ENCODE measurements at regions not wholly inside any gene's neighbourhood (a gene's known extent, or its start where the extent isn't known, plus 50 kb on each side); places are given as distances from the start of the nearest gene placed in this dataset.

DNA sequence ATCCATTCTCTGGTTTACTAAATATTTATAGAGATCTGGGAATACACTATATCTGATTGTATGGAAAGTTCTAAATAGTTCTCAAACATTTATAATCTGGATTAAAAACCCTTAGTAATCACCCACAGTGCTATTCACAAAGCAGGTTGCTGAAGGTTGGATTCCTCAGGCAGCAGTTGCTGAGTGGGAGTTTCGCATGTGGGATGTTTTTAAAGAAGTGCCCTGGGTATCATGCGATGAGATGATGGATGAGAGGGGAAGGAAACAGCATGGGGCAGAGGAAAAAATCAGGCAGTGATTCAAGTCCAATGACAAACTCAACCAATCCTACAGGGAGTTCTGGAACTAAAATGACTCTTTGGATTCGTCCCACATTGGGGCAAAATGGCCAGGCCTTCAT lies 85.3 kb upstream of the GALNT2 start:
- H3K4me3 ChIP-seq (ENCODE audit: low read length), result no peak overlapping the region
- no peak for DNase-seq (ENCODE audit: low read depth, low spot score)

DNA sequence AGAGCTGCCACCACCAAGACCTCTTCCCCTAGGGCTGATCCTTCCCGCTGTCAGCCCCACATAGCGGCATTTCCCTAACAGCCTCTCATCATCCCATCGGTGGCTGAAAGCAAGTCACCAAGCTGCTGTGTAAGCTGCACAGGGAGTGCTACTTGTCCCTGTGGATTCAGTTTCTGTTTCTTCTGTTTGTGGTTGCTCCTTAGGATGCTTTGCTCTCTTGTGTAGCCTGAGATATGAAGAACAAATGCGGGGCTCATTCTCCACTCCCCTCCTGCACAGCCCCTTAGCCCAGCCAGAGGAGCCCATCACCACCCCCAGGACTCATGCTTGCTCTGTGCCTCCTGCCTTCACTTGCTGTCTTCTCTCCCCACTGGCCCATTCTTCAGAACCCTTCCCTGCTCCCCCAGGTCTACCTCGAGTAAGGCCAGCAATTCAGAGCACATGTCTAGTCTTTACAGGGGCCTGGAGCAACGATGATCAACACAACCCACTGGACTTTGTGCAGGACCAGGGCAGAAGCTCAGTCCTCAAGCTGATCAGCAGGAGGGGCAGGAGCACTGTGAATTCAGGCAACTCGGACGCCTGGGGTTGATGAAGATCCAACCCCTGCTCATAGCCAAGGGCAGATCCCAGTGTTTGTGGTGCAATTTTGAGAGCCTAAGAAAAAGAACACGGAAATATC lies 82.6 kb upstream of the GALNT2 start:
- no peak for DNase-seq (ENCODE audit: low read depth, low spot score)
- H3K4me3 ChIP-seq (ENCODE audit: low read length), result no peak overlapping the region

DNA sequence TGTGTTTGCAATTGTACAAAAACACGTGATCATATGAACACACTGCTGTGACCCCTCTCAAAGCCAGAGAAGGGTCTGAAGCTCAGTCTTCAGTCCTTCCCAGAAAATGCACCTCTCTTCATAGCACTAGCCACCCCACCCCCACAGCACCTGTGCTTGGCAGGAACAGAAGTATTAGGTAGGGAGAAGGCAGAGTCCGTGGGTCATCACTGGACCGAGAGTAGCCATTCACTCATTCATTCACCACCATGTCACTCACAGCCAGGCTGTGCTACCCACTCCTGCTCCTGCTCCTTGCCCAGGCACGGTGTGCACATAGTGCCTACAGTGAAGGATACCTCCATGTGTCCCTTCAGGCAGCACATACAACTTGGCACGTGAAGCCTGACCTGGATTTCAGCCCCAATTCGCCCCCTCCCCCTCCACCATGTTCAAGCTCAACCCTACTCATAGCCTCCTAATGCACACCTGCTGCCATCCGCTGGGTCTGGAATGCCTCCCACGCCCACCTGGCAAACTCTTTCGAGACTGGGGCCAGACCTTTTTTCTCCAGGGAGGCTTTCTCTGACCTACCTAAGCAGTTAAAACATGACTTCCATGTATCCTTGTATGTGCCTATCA lies 81.9 kb upstream of the GALNT2 start:
- DNase-seq (ENCODE audit: low read depth, low spot score), result no peak
- no peak overlapping the region for H3K4me3 ChIP-seq (ENCODE audit: low read length)

DNA sequence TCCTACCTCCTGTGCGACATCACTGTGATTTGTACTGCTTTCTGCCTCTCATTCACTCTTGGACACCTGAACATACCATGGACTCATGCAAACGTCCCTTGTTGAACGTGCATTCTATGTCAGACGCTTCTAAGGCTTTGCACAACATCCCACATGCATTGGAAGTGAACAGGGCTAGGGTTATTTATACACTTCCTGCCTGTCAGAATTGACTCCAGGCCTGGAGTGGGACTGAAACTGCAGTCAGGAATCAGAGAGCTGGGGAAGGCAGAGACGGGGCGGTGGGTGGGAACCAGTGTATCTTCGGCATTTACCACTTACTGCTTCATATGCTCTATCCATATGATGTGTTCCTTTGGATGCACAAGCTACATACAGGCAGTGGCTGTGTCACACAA lies 81.4 kb upstream of the GALNT2 start:
- no peak for DNase-seq (ENCODE audit: low read depth, low spot score)
- H3K4me3 ChIP-seq (ENCODE audit: low read length), result no peak overlapping the region

DNA sequence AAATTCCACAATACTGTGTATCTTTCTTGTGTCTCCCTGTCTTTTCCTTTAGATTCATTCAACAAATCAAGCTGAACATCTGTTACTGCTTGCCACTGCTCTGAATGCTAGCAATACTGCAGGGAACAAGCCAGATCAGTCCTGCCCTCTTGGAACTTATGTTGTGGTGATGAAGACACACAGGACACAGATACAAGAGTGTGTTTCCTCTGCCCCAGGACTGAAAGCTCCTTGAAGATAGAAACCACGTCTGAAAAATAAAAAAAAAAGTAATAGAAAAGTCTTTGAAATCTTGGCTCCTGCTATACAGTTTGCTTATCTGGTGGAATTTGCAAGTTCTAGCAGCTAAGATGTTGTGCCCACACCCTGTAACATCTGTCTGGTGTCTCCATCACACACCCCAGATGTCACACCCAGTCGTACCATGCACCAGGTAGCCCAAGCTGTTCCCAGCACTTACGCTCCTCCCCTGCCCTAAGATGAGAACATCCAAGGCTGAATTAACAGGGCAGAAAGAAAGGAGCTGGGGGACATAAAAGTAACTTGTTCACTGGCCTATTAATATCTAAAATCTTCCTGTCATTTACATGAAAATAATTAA lies 80.2 kb upstream of the GALNT2 start:
- DNase-seq (ENCODE audit: low read depth, low spot score), result peak; percentile 73
- no peak overlapping the region for H3K4me3 ChIP-seq (ENCODE audit: low read length)

DNA sequence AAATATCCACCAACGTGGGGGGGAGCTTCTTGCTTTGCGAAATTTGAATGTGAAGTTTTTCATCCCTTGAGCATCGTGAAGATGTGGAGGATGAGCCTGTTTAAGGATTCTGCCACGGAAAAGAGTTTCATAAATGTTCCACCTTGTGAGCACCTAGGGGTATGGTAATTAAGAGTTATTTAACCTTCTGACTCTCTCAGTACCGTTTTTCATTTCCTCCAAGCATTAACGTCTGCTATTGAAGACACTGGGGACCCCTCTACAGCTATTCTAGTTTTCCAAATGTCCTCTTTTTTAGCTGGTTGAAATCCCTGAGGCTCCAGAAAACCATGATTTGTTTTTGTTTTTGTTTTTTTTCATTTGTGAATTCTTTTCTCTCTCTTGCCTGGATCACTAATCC lies 79.1 kb upstream of the GALNT2 start:
- no peak for DNase-seq (ENCODE audit: low read depth, low spot score)
- no peak overlapping the region for H3K4me3 ChIP-seq (ENCODE audit: low read length)

DNA sequence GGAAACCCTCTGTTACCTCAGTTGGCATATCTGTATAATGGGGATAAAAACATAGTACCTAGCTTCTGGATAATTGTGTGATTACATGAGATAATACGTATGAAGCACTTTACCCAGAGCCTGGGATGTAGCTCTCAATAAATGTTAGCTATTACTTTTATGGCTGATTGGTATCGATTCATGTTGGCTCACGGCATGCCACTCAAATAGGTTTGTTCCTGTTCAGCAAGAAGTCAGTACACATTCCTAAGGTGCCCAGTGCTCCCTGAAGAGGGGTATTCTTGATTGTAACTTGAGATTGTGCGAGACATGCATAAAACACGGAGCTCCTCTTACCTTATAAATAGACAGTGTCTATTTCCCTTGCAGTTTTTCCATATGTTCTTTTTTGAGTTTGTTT lies 78.5 kb upstream of the GALNT2 start:
- H3K4me3 ChIP-seq (ENCODE audit: low read length), result no peak overlapping the region
- DNase-seq (ENCODE audit: low read depth, low spot score), result no peak

DNA sequence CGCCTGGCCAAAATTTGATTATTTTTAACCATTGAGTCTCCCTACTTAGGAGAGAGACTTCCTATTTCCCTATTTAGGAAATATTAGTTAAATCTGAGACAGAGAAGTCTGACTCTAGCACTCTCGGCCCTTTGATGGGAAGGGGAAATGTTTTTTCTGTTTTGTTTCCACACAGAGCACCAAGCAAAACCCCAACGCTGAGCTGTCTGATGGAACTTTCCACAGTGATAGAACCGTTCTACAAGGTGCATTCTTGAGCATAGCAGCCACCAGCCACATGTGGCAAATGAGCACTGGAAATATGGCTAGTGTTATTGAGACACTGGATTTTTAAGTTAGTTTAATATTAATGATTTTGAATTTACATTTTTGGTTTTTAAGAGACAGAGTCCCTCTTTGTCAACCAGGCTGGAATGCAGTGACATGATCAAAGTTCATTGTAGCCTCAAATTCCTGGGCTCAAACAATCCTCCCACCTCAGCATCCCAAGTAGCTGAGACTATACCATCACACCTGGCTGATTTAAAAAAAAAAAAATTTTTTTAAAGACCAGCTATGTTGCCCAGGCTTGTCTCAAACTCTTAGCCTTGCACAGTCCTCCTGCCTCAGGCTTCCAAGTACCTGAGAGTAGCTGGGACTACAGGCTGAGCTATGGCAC lies 77.3 kb upstream of the GALNT2 start:
- H3K4me3 ChIP-seq (ENCODE audit: low read length), result no peak overlapping the region
- no peak for DNase-seq (ENCODE audit: low read depth, low spot score)

DNA sequence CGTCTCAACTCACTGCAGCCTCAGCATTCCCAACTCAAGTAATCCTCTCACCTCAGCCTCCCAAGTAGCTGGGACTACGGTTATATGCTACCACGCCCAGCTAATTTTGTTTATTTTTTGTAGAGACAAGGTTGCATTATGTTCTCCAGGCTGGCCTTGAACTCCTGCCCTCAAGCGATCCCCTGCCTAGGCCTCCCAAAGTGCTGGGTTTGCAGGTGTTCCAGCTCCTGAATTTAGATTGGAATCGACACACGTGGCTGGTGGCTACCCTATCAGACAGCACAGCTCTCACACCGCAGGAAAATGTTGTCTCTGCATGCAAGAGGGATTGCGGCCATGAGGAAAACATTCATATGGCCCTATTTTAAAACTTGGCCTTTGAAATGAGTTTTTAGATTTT lies 76.7 kb upstream of the GALNT2 start:
- no peak overlapping the region for H3K4me3 ChIP-seq (ENCODE audit: low read length)
- no peak for DNase-seq (ENCODE audit: low read depth, low spot score)

DNA sequence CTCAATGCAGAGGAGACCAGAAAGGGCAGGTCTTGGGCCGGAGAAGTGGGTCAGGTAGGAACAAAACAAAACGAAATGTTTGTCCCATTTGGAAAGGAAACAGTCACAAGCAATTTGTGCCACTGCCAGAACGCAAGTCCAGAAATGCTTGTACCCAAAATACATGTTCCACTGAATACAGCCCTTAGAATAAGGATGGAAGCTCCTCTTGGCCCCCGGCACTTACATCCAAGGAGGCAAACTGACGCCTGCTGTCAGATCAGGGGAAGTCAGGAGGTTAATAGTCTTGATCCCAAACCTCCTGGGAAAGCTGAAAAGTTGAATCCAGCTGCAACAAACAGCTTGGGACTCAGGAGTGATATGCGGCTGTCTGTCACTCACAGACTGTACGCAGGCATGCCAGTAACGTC lies 75.9 kb upstream of the GALNT2 start:
- no peak overlapping the region for H3K4me3 ChIP-seq (ENCODE audit: low read length)
- DNase-seq (ENCODE audit: low read depth, low spot score), result no peak

DNA sequence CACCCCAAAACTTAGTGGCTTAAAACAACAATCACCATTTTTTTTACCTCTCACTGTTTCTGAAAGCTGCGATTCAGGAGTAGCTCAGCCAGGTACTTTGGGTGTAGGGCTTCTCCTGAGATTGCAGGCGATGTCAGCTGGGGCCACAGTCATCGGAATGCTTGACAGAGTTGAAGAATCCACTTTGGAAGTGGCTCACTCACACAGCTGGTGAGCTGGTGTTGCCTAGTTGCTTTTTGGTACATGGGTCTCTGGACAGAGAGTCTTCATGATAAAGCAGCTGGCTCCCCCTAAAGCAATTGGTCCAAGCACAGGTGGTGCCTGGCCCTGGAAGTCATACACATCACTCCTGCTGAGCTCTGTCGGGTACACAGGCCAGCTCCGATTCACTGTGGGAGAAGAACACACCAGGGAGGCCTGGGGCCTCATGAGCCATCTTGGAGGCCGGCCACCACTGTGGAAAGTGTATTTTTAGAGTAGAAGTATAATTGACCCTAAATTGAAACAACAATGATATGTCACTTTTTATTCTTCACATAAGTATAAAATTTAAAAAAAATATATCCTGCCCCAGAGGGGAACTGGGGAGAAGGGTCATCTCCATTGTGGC lies 75.2 kb upstream of the GALNT2 start:
- H3K4me3 ChIP-seq (ENCODE audit: low read length), result no peak overlapping the region
- no peak for DNase-seq (ENCODE audit: low read depth, low spot score)

DNA sequence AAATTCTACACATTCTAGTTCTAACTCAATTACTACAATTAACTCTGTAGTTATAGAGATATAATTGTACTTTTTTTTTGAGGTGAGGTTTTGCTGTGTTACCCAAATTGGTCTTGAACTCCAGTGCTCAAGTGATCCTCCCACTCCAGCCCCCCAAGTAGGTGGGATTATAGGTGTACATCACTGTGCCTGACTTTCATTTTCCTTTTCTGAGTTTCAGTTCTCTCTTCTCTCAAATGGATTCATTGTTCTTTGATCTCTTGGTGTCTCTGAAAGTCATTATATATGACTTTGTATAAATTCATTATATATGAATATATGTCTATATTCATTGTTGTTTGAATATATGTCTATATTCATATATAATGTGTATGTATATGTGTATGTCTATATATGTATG lies 74.0 kb upstream of the GALNT2 start:
- DNase-seq (ENCODE audit: low read depth, low spot score), result no peak
- H3K4me3 ChIP-seq (ENCODE audit: low read length), result no peak overlapping the region

DNA sequence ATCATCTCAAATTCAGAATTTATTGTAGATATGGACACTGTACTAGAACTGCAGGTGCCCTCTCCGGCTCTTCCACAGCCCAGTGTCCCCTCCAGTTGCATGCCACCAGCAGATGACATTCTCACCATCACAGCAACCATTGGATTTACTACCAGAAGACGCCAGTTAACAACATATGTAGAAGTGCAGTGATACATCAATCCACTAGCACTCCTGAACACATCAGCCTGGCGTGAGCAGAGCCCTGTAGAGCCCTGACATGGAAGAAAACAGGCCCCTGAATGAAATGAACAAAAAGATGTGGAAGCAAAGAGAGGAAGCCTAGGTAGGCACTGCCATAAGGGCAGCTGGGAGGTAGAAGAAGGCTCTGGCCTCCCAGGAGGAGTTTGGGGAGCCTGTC lies 73.1 kb upstream of the GALNT2 start:
- no peak for DNase-seq (ENCODE audit: low read depth, low spot score)
- H3K4me3 ChIP-seq (ENCODE audit: low read length), result no peak overlapping the region

DNA sequence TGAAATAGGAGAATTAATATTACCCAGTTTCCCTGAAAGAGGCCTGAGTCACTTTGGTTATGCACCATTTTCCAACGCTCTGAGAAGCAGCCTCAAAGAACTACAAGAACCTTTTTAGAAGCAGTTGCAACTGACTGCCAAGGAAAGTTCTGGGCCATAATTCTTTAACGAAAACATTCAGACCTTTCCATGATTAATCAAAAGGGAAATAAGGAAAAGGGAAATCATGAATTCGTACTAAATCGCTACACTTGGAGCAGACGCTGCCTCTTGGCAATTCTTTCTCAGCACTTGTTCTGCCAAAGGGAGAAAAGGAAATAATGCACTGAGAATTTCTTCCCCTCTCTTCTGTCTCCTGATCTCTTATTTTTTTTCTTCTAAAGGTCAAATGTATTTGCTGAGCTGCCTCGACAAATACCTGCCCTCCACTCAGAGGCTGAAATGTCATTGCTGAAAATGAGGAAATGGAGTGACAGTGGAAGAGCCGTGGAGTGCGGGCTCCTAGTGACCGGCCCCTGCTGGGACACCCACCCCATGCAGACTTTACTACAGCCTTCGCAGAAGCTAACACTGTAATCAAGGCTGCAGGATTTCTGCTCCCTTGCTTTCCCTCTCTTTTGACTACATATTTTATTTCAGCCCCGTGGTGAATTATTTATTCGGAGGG lies 67.9 kb upstream of the GALNT2 start:
- no peak for DNase-seq (ENCODE audit: low read depth, low spot score)
- no peak overlapping the region for H3K4me3 ChIP-seq (ENCODE audit: low read length)

DNA sequence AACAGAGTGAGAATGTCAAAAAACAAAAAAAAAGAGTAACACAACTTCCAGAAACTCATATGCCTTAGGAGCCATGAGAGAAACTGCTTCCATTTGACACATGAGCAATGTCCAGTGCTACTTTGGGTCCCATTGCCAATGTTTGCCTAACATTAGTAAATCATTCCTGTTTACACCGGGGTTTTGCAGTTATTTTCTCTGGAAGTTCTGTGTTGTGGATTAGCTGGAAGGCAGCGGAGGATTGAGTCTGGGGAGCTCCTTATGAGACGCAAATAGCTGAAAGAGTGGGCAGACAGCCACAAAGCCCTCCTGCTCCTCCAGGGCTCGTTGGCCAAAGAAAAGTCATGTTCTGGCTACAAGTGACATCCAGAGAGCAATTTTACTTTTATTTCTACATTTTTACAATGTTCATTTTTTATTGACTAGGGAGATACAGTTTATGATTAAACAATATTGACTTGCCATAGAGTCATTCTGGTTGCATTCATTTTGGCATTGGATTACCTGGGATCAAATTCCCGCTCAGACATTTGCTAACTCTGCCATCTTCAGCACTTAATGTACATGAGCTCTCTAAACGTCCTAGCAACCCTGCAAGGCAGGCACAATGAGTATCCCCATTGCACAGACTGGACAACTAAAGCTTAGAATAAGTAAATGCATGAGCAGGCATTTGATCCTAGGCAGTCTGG lies 66.4 kb upstream of the GALNT2 start:
- DNase-seq (ENCODE audit: low read depth, low spot score), result no peak
- no peak overlapping the region for H3K4me3 ChIP-seq (ENCODE audit: low read length)

DNA sequence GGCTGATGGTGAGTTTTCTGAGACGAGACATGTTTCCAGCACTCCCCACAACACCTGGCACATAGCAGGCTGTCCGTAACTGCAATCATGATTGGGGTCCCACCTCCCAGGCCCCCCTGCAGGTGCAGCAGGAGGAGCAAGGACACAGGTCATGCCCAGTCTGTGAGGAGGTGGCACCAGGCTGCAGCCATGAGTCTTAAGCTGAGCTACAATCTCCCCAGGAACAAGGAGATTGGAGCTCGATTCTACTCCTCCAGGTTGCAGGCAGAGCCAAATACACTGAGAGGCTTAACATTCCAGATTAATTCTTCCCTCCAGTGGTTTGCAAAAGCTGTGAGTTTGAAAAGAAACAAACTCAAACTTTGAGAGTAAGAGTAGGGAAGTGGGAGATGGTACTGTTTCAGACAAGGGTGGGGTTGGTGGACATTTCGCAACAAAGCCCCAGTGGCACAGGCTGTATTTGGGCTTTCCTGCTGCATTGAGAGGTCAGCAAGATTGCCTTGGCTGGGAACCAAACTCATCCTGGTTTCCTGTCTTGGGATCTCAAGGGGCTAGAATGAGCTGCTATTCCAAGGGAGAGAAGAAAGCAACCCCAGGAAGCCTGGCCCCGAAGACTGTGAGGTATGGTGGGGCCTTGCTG lies 64.8 kb upstream of the GALNT2 start:
- H3K4me3 ChIP-seq (ENCODE audit: low read length), result no peak overlapping the region
- DNase-seq (ENCODE audit: low read depth, low spot score), result no peak

DNA sequence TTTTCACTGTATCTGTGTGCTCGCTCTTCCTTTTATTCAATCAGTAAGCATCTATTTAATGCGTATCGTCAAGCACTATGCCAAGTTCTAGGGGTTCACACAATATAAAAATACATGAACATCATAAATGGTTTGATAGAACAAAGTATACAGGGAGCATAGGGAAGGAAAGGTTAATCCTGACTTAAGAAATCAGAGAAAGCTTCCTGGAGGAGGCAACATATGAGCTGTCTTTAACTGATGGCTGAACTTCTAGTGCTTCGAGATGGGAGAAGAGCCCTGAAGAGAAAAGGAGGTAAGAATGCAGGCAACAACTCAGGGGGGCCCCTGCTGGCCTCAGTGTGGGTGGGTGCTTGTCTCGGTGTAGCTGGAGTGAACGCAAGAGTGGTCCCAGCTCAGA lies 63.6 kb upstream of the GALNT2 start:
- no peak overlapping the region for H3K4me3 ChIP-seq (ENCODE audit: low read length)
- no peak for DNase-seq (ENCODE audit: low read depth, low spot score)

DNA sequence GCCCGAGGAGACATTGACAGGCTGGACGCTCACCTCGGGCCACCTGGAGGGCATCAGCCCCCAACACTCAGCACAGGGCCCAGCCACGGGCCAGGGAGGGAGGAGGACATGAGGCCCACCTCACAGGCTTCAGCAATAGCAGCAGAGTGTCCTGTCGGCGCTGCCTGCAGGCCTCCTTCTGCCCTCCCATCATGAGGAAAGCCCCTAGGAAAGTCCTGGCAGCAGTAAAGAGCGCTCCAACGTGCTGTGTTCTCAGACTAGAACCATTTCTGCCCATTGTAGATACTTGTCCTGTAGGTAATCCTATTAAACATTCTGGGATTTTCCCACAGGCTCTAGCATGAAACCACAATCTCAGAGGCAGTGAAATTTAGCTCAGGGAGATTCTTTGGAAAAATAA lies 62.0 kb upstream of the GALNT2 start:
- no peak for DNase-seq (ENCODE audit: low read depth, low spot score)

DNA sequence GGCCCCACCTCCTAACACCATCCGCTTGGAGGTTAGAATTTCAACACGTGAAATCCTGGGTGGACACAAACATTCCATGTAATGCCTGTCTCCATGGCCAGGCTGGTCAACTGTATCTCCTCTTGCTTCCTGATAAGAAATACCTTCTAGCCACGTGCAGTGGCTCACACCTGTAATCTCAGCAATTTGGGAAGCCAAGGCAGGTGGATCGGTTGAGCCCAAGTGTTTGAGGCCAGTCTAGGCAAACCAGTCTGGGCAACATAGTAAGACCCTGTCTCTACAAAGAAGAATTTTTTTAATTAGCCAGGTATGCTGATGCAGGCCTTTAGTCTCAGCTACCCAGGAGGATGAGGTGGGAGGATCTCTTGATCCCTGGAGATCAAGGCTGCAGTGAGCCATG lies 58.3 kb upstream of the GALNT2 start:
- no peak overlapping the region for H3K4me3 ChIP-seq (ENCODE audit: low read length)
- no peak for DNase-seq (ENCODE audit: low read depth, low spot score)

More for the DNA sequence above, 62.0 kb upstream of the GALNT2 start:
- H3K4me3 ChIP-seq (ENCODE audit: low read length), result no peak overlapping the region

Data from Jurkat, Clone E6-1 (cell line).